RWPE1 (cell line): ENCODE measurements at regions not wholly inside any gene's neighbourhood (a gene's known extent, or its start where the extent isn't known, plus 50 kb on each side); places are given as distances from the start of the nearest gene placed in this dataset.

ENCODE experiments used
- CTCF ChIA-PET: fragments of 350-600 bp; sonication (Branson Sonifier 250); formaldehyde crosslinking; extraction: SDS; loops from one replicate; lab custom pipeline; 2021; lab: Yijun Ruan, JAX
- POLR2A ChIA-PET: fragments of 400-600 bp; formaldehyde crosslinking; extraction: SDS; loops from one replicate; lab custom pipeline; 2020; ENCODE audit warnings: antibody characterized with exemption; ENCODE audit not compliant: low non-redundant PET; lab: Yijun Ruan, JAX
- DNase-seq: peaks from one replicate; pipeline ENCODE4 v3.0.0; 2012; ENCODE audit warnings: low spot score
- H3K27ac ChIP-seq: fragments of 450-650 bp; 2 replicates; pipeline ENCODE4 v1.5.1; 2017
- CTCF ChIP-seq: fragments of 450-650 bp; conservative IDR thresholded peaks from 2 replicates; pipeline ENCODE4 v1.5.1; 2017; ENCODE audit warnings: low read depth, mild to moderate bottlenecking

- CTCF ChIA-PET: no interaction called here
- no peak for DNase-seq
- POLR2A ChIA-PET: no interaction called here
- H3K27ac ChIP-seq: no peak overlapping the region
- TF ChIP-seq CTCF: no peak
Observed at GRCh38 chr15:46242935-46243334, 608.1 kb downstream of the SQOR start.

DNA sequence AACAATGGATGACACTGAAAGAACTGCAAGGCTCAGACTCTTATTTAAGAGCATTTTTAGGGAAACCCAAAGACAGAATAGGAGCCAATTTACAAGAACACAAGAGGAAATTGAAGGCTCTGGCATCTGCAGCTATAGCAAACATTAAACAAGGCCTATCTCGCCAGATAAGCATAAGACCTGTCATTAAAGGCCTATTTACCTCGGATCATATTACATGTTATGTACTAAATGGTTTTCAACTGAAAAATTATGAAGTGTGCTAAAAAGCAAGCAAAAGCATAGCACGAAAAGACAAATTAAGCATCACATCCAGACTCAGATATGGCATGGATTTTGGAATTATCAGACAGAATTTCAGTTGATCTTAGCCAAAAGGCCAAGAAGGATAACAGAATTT, 617.1 kb downstream of the SQOR start:
- no peak overlapping the region for H3K27ac ChIP-seq
- DNase-seq: no peak
- no peak for TF ChIP-seq CTCF
- ChIA-PET POLR2A (no interaction called here), CTCF (no interaction called here)

- TF ChIP-seq CTCF: no peak
- POLR2A ChIA-PET: no interaction called here
- no peak for DNase-seq
- CTCF ChIA-PET: no interaction called here
- H3K27ac ChIP-seq: no peak overlapping the region
Observed at GRCh38 chr15:46258056-46258455, 623.2 kb downstream of the SQOR start.

- ChIA-PET POLR2A (no interaction called here), CTCF (no interaction called here)
- H3K27ac ChIP-seq: no peak overlapping the region
- no peak for TF ChIP-seq CTCF
- DNase-seq: no peak
Observed at GRCh38 chr15:46260937-46261336, 626.1 kb downstream of the SQOR start.

GRCh38 chr15:46265664-46266347, 631.0 kb downstream of the SQOR start:
- no peak for TF ChIP-seq CTCF
- ChIA-PET CTCF (interaction anchor here (0.6 kb wide), 2 partner anchors 63 to 309 kb away, joined by 3 to 5 read pairs; no protein-coding TSS in a partner anchor), POLR2A (no interaction called here)
- no peak overlapping the region for H3K27ac ChIP-seq
- no peak for DNase-seq

- no peak for DNase-seq
- H3K27ac ChIP-seq: no peak overlapping the region
- CTCF ChIA-PET: no interaction called here
- no peak for TF ChIP-seq CTCF
- POLR2A ChIA-PET: no interaction called here
Observed at GRCh38 chr15:46266661-46267060, 631.8 kb downstream of the SQOR start.
